ENCODE measurements at regions not wholly inside any gene's neighbourhood (a gene's known extent, or its start where the extent isn't known, plus 50 kb on each side); places are given as distances from the start of the nearest gene placed in this dataset.

GRCh38 chr7:3238525-3239210 lies 62.4 kb upstream of the SDK1 start:
- no peak for DNase-seq

GRCh38 chr7:3239291-3239691 lies 61.8 kb upstream of the SDK1 start:
- DNase-seq = no peak

- DNase-seq = no peak
These were observed 60.1 kb upstream of the SDK1 start for GRCh38 chr7:3240826-3241430.

- DNase-seq = no peak
These were observed 59.3 kb upstream of the SDK1 start for GRCh38 chr7:3241686-3242258.

GRCh38 chr7:3242398-3242972 lies 58.6 kb upstream of the SDK1 start:
- no peak for DNase-seq

GRCh38 chr7:3243256-3243655 lies 57.8 kb upstream of the SDK1 start:
- no peak for DNase-seq

- DNase-seq = no peak
These were observed 57.4 kb upstream of the SDK1 start for GRCh38 chr7:3243680-3244079.

- peak; percentile 57 for DNase-seq
These were observed 56.7 kb upstream of the SDK1 start for GRCh38 chr7:3244241-3244814.

- DNase-seq = no peak
These were observed 56.0 kb upstream of the SDK1 start for GRCh38 chr7:3245077-3245476.

- no peak for DNase-seq
These were observed 55.3 kb upstream of the SDK1 start for GRCh38 chr7:3245721-3246120.

GRCh38 chr7:3246127-3246526 lies 54.9 kb upstream of the SDK1 start:
- no peak for DNase-seq

- DNase-seq = no peak
These were observed 54.4 kb upstream of the SDK1 start for GRCh38 chr7:3246651-3247050.

GRCh38 chr7:3250725-3251124 lies 50.3 kb upstream of the SDK1 start:
- no peak for DNase-seq

Measured in fibroblast of skin of right quadriceps (primary cell).